GM12891 (cell line): ENCODE measurements at regions not wholly inside any gene's neighbourhood (a gene's known extent, or its start where the extent isn't known, plus 50 kb on each side); places are given as distances from the start of the nearest gene placed in this dataset.

Source experiments
- POLR2A ChIP-seq: IDR thresholded peaks from 2 replicates; pipeline ENCODE4 v1.6.1; 2011; ENCODE audit warnings: low read depth, low read length, control low read depth
- POLR2AphosphoS5 ChIP-seq: IDR thresholded peaks from 2 replicates; pipeline ENCODE4 v1.6.1; 2011; ENCODE audit warnings: low read depth, low read length, control low read depth
- POU2F2 ChIP-seq: IDR thresholded peaks from 2 replicates; pipeline ENCODE4 v1.6.1; 2011; ENCODE audit warnings: low read depth, mild to moderate bottlenecking, control low read depth, low read length, moderate library complexity
- SPI1 ChIP-seq: IDR thresholded peaks from 2 replicates; pipeline ENCODE4 v1.6.1; 2011; ENCODE audit warnings: low read depth, low read length, control low read depth
- TAF1 ChIP-seq: IDR thresholded peaks from 2 replicates; pipeline ENCODE4 v1.6.1; 2011; ENCODE audit warnings: low read depth, low read length, control low read depth

- no peak for TF ChIP-seq POLR2AphosphoS5
- no peak for TF ChIP-seq POLR2A
- no peak for TF ChIP-seq TAF1
- no peak for TF ChIP-seq POU2F2
- no peak for TF ChIP-seq SPI1
Observed at GRCh38 chr13:65875031-65875430, 1355.1 kb downstream of the PCDH9 start.
